Bronchial epithelial cell (primary cell): ENCODE measurements at regions not wholly inside any gene's neighbourhood (a gene's known extent, or its start where the extent isn't known, plus 50 kb on each side); places are given as distances from the start of the nearest gene placed in this dataset.

Experiments
- DNase-seq: peaks from one replicate; pipeline ENCODE4 v3.0.0-alpha.2; 2010; ENCODE audit warnings: low read depth
- FAIRE-seq: peaks from 2 replicates; lab custom pipeline; 2011; peaks lifted over from hg19 to GRCh38; lab: Jason Lieb, UNC
- H3K27me3 ChIP-seq: 2 replicates; pipeline ENCODE4 v1.5.1; 2011; ENCODE audit warnings: low read length; ENCODE audit not compliant: control insufficient read depth, insufficient read depth
- H3K36me3 ChIP-seq: 2 replicates; pipeline ENCODE4 v1.5.1; 2011; ENCODE audit warnings: low read length; ENCODE audit not compliant: control insufficient read depth, insufficient read depth
- H3K4me3 ChIP-seq: 2 replicates; pipeline ENCODE4 v1.5.1; 2011; ENCODE audit warnings: mild to moderate bottlenecking, low read depth, low read length, control low read depth
- CTCF ChIP-seq: IDR thresholded peaks from 2 replicates; pipeline ENCODE4 v1.5.1; 2011; ENCODE audit warnings: mild to moderate bottlenecking, moderate library complexity, low read length, control low read depth, inconsistent platforms; ENCODE audit not compliant: insufficient read depth, severe bottlenecking

DNA sequence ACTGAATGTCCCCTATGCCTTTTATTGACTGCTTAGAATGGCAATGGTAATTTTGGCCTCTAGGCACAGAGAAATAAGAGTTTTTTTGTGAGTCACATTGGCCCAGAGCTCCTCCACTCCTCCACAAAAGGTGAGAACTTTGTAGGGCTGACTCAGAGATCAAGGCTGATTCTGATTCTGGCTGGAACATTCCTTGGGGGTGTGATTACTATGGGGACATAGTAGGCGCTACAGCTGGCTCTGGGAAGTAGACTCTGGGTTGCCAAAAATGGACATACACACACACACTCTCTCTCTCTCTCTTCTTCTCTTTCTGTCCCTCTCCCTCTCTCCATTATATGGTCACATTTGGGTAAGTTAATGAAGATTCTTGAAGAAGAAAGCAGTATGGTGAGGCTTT is 174.6 kb upstream of the DDHD1 start:
- FAIRE-seq (peak; percentile 43), DNase-seq (peak; percentile 90)
- no peak for TF ChIP-seq CTCF
- Histone ChIP-seq H3K36me3 (no peaks in the 10 kb centered on the region), H3K27me3 (no peaks in the 10 kb centered on the region), H3K4me3 (no peak overlapping the region)

GRCh38 chr14:53325176-53325806 is 172.2 kb upstream of the DDHD1 start:
- no peak overlapping the region for H3K4me3 ChIP-seq
- no peaks in the 10 kb centered on the region for H3K36me3 ChIP-seq
- no peaks in the 10 kb centered on the region for H3K27me3 ChIP-seq
- FAIRE-seq (no peak), DNase-seq (peak; percentile 35)
- no peak for TF ChIP-seq CTCF

GRCh38 chr14:53316504-53316903 is 163.4 kb upstream of the DDHD1 start:
- TF ChIP-seq CTCF, result no peak
- DNase-seq (no peak), FAIRE-seq (no peak)

GRCh38 chr14:53310412-53310811 is 157.3 kb upstream of the DDHD1 start:
- no peak for TF ChIP-seq CTCF
- no peaks in the 10 kb centered on the region for H3K27me3 ChIP-seq
- no peak overlapping the region for H3K4me3 ChIP-seq
- H3K36me3 ChIP-seq, result no peaks in the 10 kb centered on the region
- FAIRE-seq (no peak), DNase-seq (no peak)

More at GRCh38 chr14:53316504-53316903, 163.4 kb upstream of the DDHD1 start:
- H3K27me3 ChIP-seq, result no peaks in the 10 kb centered on the region
- no peak overlapping the region for H3K4me3 ChIP-seq
- no peaks in the 10 kb centered on the region for H3K36me3 ChIP-seq

DNA sequence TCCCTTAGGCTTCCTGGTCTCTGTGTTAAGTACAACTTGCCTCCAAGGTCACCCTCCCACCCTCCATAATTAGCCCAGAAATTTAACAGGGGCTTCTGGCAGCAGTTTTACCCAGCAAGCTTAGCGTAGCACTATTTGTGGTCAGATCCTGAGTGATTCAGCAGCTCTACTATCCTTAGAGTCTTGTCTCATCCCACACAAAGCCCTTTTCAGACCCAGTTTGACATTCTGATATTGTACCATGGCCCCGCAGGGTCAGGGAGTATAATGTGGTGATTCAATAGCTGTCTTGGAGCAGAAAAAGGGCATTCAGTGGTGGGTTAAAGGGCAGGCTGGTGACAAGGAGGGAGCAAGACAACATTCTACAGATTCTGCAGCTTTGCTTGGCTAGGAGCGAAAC is 153.8 kb upstream of the DDHD1 start:
- Histone ChIP-seq H3K4me3 (no peak overlapping the region), H3K27me3 (peaks cover 2% of the 10 kb centered on the region), H3K36me3 (no peaks in the 10 kb centered on the region)
- no peak for TF ChIP-seq CTCF
- FAIRE-seq (no peak), DNase-seq (no peak)

DNA sequence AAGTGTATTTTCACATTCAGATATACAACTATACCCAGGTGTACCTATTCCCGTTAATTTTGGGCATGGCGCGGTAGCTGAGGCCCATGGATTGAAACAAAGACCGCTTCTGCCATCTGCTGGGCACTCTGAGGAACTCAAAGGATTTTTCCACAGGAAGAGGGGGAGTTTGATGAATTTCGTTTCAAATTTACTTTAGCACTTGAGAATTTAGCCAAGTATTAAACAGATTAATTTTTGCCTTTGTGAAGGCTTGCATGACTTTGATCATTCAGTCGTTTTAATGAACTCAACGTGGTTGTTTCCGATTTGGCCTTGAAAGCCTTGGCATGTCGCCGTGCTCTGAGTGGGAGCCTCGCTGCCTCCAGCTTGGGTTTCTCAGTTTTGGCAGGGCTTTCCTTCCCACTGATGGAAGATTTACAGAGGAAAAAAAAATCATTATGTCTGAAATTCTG is 153.2 kb upstream of the DDHD1 start:
- H3K27me3 ChIP-seq, result peaks cover 2% of the 10 kb centered on the region
- H3K36me3 ChIP-seq, result no peaks in the 10 kb centered on the region
- H3K4me3 ChIP-seq, result peak overlapping the region; percentile 6
- DNase-seq (peak; percentile 36), FAIRE-seq (no peak)
- peak; percentile 67 for TF ChIP-seq CTCF
